GM12873 (cell line): ENCODE measurements at regions not wholly inside any gene's neighbourhood (a gene's known extent, or its start where the extent isn't known, plus 50 kb on each side); places are given as distances from the start of the nearest gene placed in this dataset.

ENCODE experiments used
- CTCF ChIP-seq: IDR thresholded peaks from 2 replicates; pipeline ENCODE4 v1.5.1; 2012; ENCODE audit warnings: low read depth, mild to moderate bottlenecking, moderate library complexity, low read length, control low read depth; ENCODE audit not compliant: insufficient read depth; ENCODE audit errors: missing control alignments

- TF ChIP-seq CTCF = no peak
Observed at GRCh38 chr7:20064181-20064970, 152.8 kb downstream of the MACC1 start.

GRCh38 chr7:20063644-20064043 is 153.5 kb downstream of the MACC1 start:
- TF ChIP-seq CTCF = no peak

GRCh38 chr7:20062932-20063331 is 154.3 kb downstream of the MACC1 start:
- no peak for TF ChIP-seq CTCF

GRCh38 chr7:20053334-20054104 is 163.7 kb downstream of the MACC1 start:
- no peak for TF ChIP-seq CTCF

- no peak for TF ChIP-seq CTCF
Observed at GRCh38 chr7:20050241-20050966, 166.8 kb downstream of the MACC1 start.

- TF ChIP-seq CTCF = no peak
Observed at GRCh38 chr7:20038676-20039075, 178.5 kb downstream of the MACC1 start.
